Mesenchymal stem cell (in vitro differentiated cells and primary cell): ENCODE measurements at regions not wholly inside any gene's neighbourhood (a gene's known extent, or its start where the extent isn't known, plus 50 kb on each side); places are given as distances from the start of the nearest gene placed in this dataset.

Experiments
- DNase-seq: peaks from one replicate; pipeline ENCODE4 v3.0.0-alpha.2; 2013
- H2AFZ ChIP-seq: one replicate; pipeline ENCODE4 v1.6.1; 2013; ENCODE audit warnings: low read depth, mild to moderate bottlenecking, control low read depth, inconsistent platforms, low read length, moderate library complexity
- H2AK5ac ChIP-seq: 2 replicates; pipeline ENCODE4 v1.6.1; 2013; ENCODE audit warnings: low read length, moderate library complexity, mild to moderate bottlenecking, inconsistent platforms; ENCODE audit not compliant: severe bottlenecking
- H2BK120ac ChIP-seq: one replicate; pipeline ENCODE4 v1.6.1; 2013; ENCODE audit warnings: low read depth, mild to moderate bottlenecking, inconsistent platforms, low read length, moderate library complexity
- H2BK12ac ChIP-seq, 2 experiments: one replicate each; pipeline ENCODE4 v1.6.1; 2013; ENCODE audit warnings: inconsistent platforms in 2 of 2, low read length in 2 of 2, mild to moderate bottlenecking in 2 of 2, moderate library complexity in 2 of 2, control low read depth in 1 of 2
- H2BK15ac ChIP-seq: one replicate; pipeline ENCODE4 v1.6.1; 2013; ENCODE audit warnings: mild to moderate bottlenecking, low read depth, inconsistent platforms; ENCODE audit not compliant: poor library complexity, severe bottlenecking
- H2BK5ac ChIP-seq: 2 replicates; pipeline ENCODE4 v1.6.1; 2013; ENCODE audit warnings: low read depth, mild to moderate bottlenecking, low read length, control low read depth, inconsistent platforms; ENCODE audit not compliant: poor library complexity, severe bottlenecking
- H3K14ac ChIP-seq, 2 experiments: one replicate each; pipeline ENCODE4 v1.6.1; 2013; ENCODE audit warnings: inconsistent platforms in 2 of 2, low read length in 2 of 2, control low read depth in 1 of 2, mild to moderate bottlenecking in 1 of 2, moderate library complexity in 1 of 2
- H3K18ac ChIP-seq, 2 experiments: one replicate each; pipeline ENCODE4 v1.6.1; 2013; ENCODE audit warnings: inconsistent platforms in 2 of 2, low read length in 2 of 2, control low read depth in 1 of 2, low read depth in 1 of 2, mild to moderate bottlenecking in 1 of 2
- H3K23ac ChIP-seq, 2 experiments: one replicate each; pipeline ENCODE4 v1.6.1; 2013; ENCODE audit warnings: inconsistent platforms in 2 of 2, low read length in 2 of 2, mild to moderate bottlenecking in 2 of 2, moderate library complexity in 2 of 2, control low read depth in 1 of 2
- H3K27ac ChIP-seq: 2 replicates; pipeline ENCODE4 v1.5.1; 2013; ENCODE audit warnings: mild to moderate bottlenecking, moderate library complexity, low read length, control low read depth, inconsistent platforms; ENCODE audit not compliant: poor library complexity, severe bottlenecking
- H3K27me3 ChIP-seq, 2 experiments: 2 replicates each; pipeline versions ENCODE4 v1.6.1 to v1.7.0; 2013; ENCODE audit warnings: low read length in 2 of 2, mild to moderate bottlenecking in 2 of 2, moderate library complexity in 2 of 2, control low read depth in 1 of 2, inconsistent platforms in 1 of 2; ENCODE audit not compliant: control insufficient read depth in 1 of 2, insufficient read depth in 1 of 2
- H3K36me3 ChIP-seq, 2 experiments: 2 replicates each; pipeline versions ENCODE4 v1.6.1 to v1.7.0; 2013; ENCODE audit warnings: low read length in 2 of 2, control low read depth in 1 of 2, inconsistent platforms in 1 of 2, low read depth in 1 of 2, mild to moderate bottlenecking in 1 of 2; ENCODE audit not compliant: insufficient read depth in 2 of 2, control insufficient read depth in 1 of 2
- H3K4ac ChIP-seq, 2 experiments: one replicate each; pipeline ENCODE4 v1.6.1; 2013; ENCODE audit warnings: inconsistent platforms in 2 of 2, low read length in 2 of 2, mild to moderate bottlenecking in 2 of 2, moderate library complexity in 2 of 2, control low read depth in 1 of 2, low read depth in 1 of 2
- H3K4me1 ChIP-seq: 2 replicates; pipeline ENCODE4 v1.6.1; 2013; ENCODE audit warnings: low read depth, low read length, control low read depth; ENCODE audit not compliant: control insufficient read depth, insufficient read depth
- H3K4me2 ChIP-seq: 2 replicates; pipeline ENCODE4 v1.6.1; 2013; ENCODE audit warnings: low read length, mild to moderate bottlenecking, inconsistent platforms; ENCODE audit not compliant: poor library complexity, severe bottlenecking
- H3K4me3 ChIP-seq, 2 experiments: 2 replicates each; pipeline versions ENCODE4 v1.5.1 to v1.7.0; 2013; ENCODE audit warnings: low read length in 2 of 2, mild to moderate bottlenecking in 2 of 2, control low read depth in 1 of 2, low read depth in 1 of 2; ENCODE audit not compliant: insufficient read depth in 1 of 2
- H3K79me1 ChIP-seq: replicated peaks from 2 replicates; pipeline ENCODE4 v1.6.1; 2013; ENCODE audit warnings: mild to moderate bottlenecking, control low read depth, low read length, inconsistent platforms; ENCODE audit not compliant: poor library complexity, severe bottlenecking
- H3K9ac ChIP-seq: 2 replicates; pipeline ENCODE4 v1.7.0; 2013; ENCODE audit warnings: mild to moderate bottlenecking, low read length, moderate library complexity
- H3K9me3 ChIP-seq: 2 replicates; pipeline ENCODE4 v1.7.0; 2013; ENCODE audit warnings: mild to moderate bottlenecking, low read length; ENCODE audit not compliant: control insufficient read depth
- H4K8ac ChIP-seq: one replicate; pipeline ENCODE4 v1.6.1; 2013; ENCODE audit warnings: inconsistent platforms, mild to moderate bottlenecking, low read length, moderate library complexity
- H4K91ac ChIP-seq: one replicate; pipeline ENCODE4 v1.6.1; 2013; ENCODE audit warnings: mild to moderate bottlenecking, low read length, inconsistent platforms
- WGBS: methylation state at CpG from one replicate; pipeline ENCODE4 v1.1.7; 2013; ENCODE audit warnings: mixed read lengths; 5-methylcytosine and 5-hydroxymethylcytosine counted together

- Histone ChIP-seq H3K18ac (no peak overlapping the region), H3K4me1 (peaks cover 6% of the 10 kb centered on the region), H2BK12ac (no peak overlapping the region), H3K36me3 (no peaks in the 10 kb centered on the region), H2AK5ac (no peak overlapping the region), H3K4me3 (no peak overlapping the region), H2BK15ac (no peak overlapping the region), H2AFZ (no peak overlapping the region), H4K91ac (no peak overlapping the region), H3K9ac (no peak overlapping the region), H3K23ac (no peak overlapping the region), H3K4me2 (no peak overlapping the region), H3K9me3 (no peaks in the 10 kb centered on the region), H3K14ac (no peak overlapping the region), H2BK120ac (no peak overlapping the region), H3K27me3 (peaks cover 3 to 60% of the 10 kb centered on the region in 2 experiments), H2BK5ac (no peak overlapping the region), H3K4ac (no peak overlapping the region), H4K8ac (no peak overlapping the region), H3K27ac (no peak overlapping the region), H3K79me1 (no peaks in the 10 kb centered on the region)
- WGBS: 88% methylated on average over 16 of the region's 18 CpGs
- DNase-seq: no peak
Measured at GRCh38 chr12:132410296-132410625, 79.7 kb upstream of the FBRSL1 start.

- no peak overlapping the region for H3K14ac ChIP-seq
- H2AK5ac ChIP-seq: no peak overlapping the region
- H3K4me1 ChIP-seq: peaks cover 4% of the 10 kb centered on the region
- peaks cover 3 to 60% of the 10 kb centered on the region in 2 experiments for H3K27me3 ChIP-seq
- H2BK5ac ChIP-seq: no peak overlapping the region
- no peak overlapping the region for H3K4me3 ChIP-seq
- no peak overlapping the region for H2BK120ac ChIP-seq
- no peak overlapping the region for H4K91ac ChIP-seq
- no peak overlapping the region for H3K18ac ChIP-seq
- H3K4ac ChIP-seq: no peak overlapping the region
- 90% methylated on average over 42 of the region's 42 CpGs for WGBS
- no peak overlapping the region for H3K23ac ChIP-seq
- DNase-seq: no peak
- H3K79me1 ChIP-seq: no peaks in the 10 kb centered on the region
- H2BK12ac ChIP-seq: no peak overlapping the region
- H3K9ac ChIP-seq: no peak overlapping the region
- H3K4me2 ChIP-seq: no peak overlapping the region
- H4K8ac ChIP-seq: no peak overlapping the region
- no peaks in the 10 kb centered on the region for H3K9me3 ChIP-seq
- no peak overlapping the region for H3K27ac ChIP-seq
- no peak overlapping the region for H2AFZ ChIP-seq
- H2BK15ac ChIP-seq: no peak overlapping the region
- no peaks in the 10 kb centered on the region for H3K36me3 ChIP-seq
Measured at GRCh38 chr12:132409495-132410295, 80.3 kb upstream of the FBRSL1 start.

DNA sequence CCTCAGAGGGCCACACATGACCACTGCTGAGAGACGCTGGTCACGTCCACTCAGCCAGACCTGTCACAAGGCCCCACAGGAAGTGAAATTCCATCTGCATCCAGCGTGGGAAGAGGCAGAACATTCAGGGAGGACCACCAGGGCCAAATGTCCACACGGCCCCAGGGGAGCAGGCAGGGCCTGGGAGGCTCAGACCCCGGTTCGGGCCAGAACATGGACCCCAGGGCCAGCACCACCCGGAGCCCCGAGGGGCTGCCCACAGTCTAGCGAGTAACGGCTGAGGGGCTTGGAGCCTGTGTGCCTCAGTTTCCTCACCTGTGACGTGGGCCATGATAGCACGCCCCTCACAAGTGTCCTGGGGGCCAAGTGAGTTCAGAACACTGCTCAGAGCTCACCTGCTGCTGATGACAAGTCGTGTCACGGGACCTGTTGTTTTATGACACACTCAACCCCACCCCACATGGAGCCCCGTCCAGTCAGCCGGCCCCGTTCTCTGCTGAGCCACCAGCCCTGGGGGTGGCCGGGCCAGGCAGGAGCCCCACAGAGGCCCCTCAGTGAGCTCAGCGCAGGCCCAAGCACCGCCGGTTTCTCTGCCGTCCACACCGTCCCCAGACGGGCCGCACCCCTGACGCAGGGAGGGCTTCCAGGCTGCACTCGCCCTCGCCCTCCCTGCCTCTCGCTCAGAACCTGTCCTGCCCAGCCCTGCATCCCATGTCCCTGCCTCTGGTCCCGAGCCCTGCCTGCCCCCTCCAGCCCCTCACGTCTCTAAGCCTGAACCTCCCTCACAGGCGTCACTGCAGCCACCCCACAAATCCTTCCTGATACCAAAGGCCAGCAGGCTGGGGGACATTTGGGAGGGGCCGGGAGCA is 79.5 kb upstream of the GALNT9 start:
- Histone ChIP-seq H2AK5ac (no peak overlapping the region), H3K4me1 (peaks cover 4% of the 10 kb centered on the region), H2BK15ac (peak overlapping the region; percentile 13), H3K4me2 (no peak overlapping the region), H3K27me3 (peaks cover 3 to 60% of the 10 kb centered on the region in 2 experiments), H4K91ac (no peak overlapping the region), H3K4ac (no peak overlapping the region), H3K14ac (no peak overlapping the region), H3K9ac (no peak overlapping the region), H3K18ac (no peak overlapping the region), H3K9me3 (no peaks in the 10 kb centered on the region), H3K27ac (no peak overlapping the region), H3K36me3 (no peaks in the 10 kb centered on the region), H3K79me1 (no peaks in the 10 kb centered on the region), H2BK120ac (no peak overlapping the region), H3K23ac (no peak overlapping the region), H2AFZ (no peak overlapping the region), H2BK12ac (no peak overlapping the region), H4K8ac (no peak overlapping the region), H2BK5ac (no peak overlapping the region), H3K4me3 (peak overlapping the region in 1 of 2 experiments; percentile 26)
- no peak for DNase-seq
- WGBS: 78% methylated on average over 32 of the region's 33 CpGs

DNA sequence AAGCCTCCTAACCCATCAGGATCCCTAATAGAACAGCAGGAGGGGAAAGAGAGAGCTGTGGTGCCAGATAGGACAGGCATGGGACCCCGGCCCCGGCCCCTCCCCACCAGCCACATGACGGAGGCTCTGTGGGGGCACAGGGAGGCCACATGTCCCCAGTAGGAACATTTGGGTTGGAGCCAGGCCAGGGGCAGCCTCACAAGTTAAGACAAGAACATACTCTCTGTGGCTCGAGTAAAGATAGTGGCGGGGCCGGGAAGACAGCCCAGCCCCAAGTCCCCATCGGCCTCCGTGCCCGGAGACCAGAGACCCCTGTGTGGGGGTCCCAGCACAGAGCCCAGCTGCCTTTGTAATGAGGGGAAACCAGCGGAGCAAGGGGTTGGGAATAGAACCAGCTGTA is 78.6 kb upstream of the GALNT9 start:
- Histone ChIP-seq H3K4me1 (peaks cover 4% of the 10 kb centered on the region), H3K4me2 (no peak overlapping the region), H4K91ac (no peak overlapping the region), H3K27me3 (peaks cover 3 to 66% of the 10 kb centered on the region in 2 experiments), H2AFZ (no peak overlapping the region), H4K8ac (no peak overlapping the region), H3K4ac (no peak overlapping the region), H2BK5ac (no peak overlapping the region), H3K9ac (no peak overlapping the region), H3K18ac (no peak overlapping the region), H2BK120ac (no peak overlapping the region), H2BK15ac (no peak overlapping the region), H2AK5ac (no peak overlapping the region), H3K9me3 (no peaks in the 10 kb centered on the region), H3K27ac (no peak overlapping the region), H3K14ac (no peak overlapping the region), H3K4me3 (no peak overlapping the region), H3K36me3 (peaks cover 0 to 2% of the 10 kb centered on the region in 2 experiments), H3K79me1 (no peaks in the 10 kb centered on the region), H2BK12ac (no peak overlapping the region), H3K23ac (no peak overlapping the region)
- no peak for DNase-seq
- 88% methylated on average over 9 of the region's 10 CpGs for WGBS
